Right cardiac atrium (tissue), 5 donors: ENCODE measurements at regions not wholly inside any gene's neighbourhood (a gene's known extent, or its start where the extent isn't known, plus 50 kb on each side); places are given as distances from the start of the nearest gene placed in this dataset.
A peak's percentile ranks its signal among the peaks of the same experiment; 100 is the strongest.

ENCODE experiments used
- ATAC-seq, 2 donors: fragments of 200-7000 bp; cut with Tn5 transposase; one replicate each; pipeline versions ENCODE4 v1.8.0 to v1.9.1; 2020; ENCODE audit warnings: moderate library complexity in 2 of 2, mild to moderate bottlenecking in 1 of 2
- DNase-seq, 3 donors: peaks; one replicate each; pipeline ENCODE4 v3.0.0-alpha.2; 2020
- H3K27ac ChIP-seq: one replicate; pipeline ENCODE4 v1.5.1; 2013; ENCODE audit warnings: mild to moderate bottlenecking, low read length, control low read depth, moderate library complexity
- H3K27me3 ChIP-seq: one replicate; pipeline ENCODE4 v1.6.1; 2013; ENCODE audit not compliant: control insufficient read depth, insufficient read depth
- H3K4me1 ChIP-seq: one replicate; pipeline ENCODE4 v1.6.1; 2013; ENCODE audit warnings: low read length; ENCODE audit not compliant: control insufficient read depth, insufficient read depth
- H3K4me3 ChIP-seq: one replicate; pipeline ENCODE4 v1.5.1; 2013; ENCODE audit warnings: low read length, control low read depth
- H3K9me3 ChIP-seq: one replicate; pipeline ENCODE4 v1.6.1; 2013; ENCODE audit warnings: low read length; ENCODE audit not compliant: control insufficient read depth
- WGBS: extraction: QIAGEN DNeasy Blood & Tissue Kit; methylation state at CpG from one replicate; pipeline ENCODE4 v1.1.7; 2013; 5-methylcytosine and 5-hydroxymethylcytosine counted together
- intact Hi-C, 4 donors: fragments of 100-400 bp; cut with DNase I; formaldehyde crosslinking; loops; one replicate each; pipeline versions ENCODE4 v1.11.0 to v1.14.0; 2022 to 2023
- donor health status: healthy with polysubstance abuse.
- donor health status: DM: no; HTN: yes; CAD: no.
- donor health status: DM: no; HTN: no; CAD: no.
- donor health status: DM: no; HTN: yes; CAD: no; lungs with severe emphysema.
- donor health status: DM: yes; HTN: yes; CAD: no.

- DNase-seq, result no peak
- no peak for ATAC-seq
- H3K9me3 ChIP-seq, result no peaks in the 10 kb centered on the region
- 84% methylated on average over 9 of the region's 9 CpGs for WGBS
- no peak overlapping the region for H3K4me3 ChIP-seq
- H3K4me1 ChIP-seq, result peaks cover 2% of the 10 kb centered on the region
- peak overlapping the region; percentile 73 for H3K27ac ChIP-seq
- intact Hi-C loops, result no loop called here
- no peaks in the 10 kb centered on the region for H3K27me3 ChIP-seq
These were observed 90.8 kb upstream of the TNFAIP3 start for GRCh38 chr6:137776256-137776655.

- Histone ChIP-seq H3K4me1 (peaks cover 2% of the 10 kb centered on the region), H3K27me3 (no peaks in the 10 kb centered on the region), H3K4me3 (no peak overlapping the region), H3K27ac (peak overlapping the region; percentile 6), H3K9me3 (no peaks in the 10 kb centered on the region)
- intact Hi-C loops, result no loop called here
- peak; percentile 45 to 62 for ATAC-seq
- WGBS, result 45% methylated on average over 15 of the region's 15 CpGs
- DNase-seq, result no peak
These were observed 90.0 kb upstream of the TNFAIP3 start for GRCh38 chr6:137776786-137777686.

DNA sequence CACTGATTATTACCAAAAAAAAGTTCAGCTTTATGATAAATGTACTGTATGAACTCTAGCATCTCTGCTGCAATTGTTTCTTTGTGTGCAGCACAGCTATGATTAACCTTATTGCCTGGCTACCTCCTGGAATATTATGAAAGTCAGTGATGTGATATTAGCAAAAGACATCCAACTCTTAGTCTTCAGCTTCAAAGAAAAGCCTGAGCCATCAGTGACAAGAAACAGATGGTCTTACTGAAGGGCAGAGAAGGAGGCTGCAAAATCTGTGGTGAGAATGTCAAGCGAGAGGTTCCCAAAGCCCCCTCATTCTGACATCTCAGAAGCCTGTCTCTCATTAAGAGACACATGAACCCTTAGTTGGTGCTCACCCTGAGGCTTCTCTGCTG, 89.4 kb upstream of the TNFAIP3 start:
- H3K4me1 ChIP-seq, result peaks cover 2% of the 10 kb centered on the region
- no peaks in the 10 kb centered on the region for H3K27me3 ChIP-seq
- 81% methylated on average over 1 of the region's 1 CpG for WGBS
- H3K9me3 ChIP-seq, result no peaks in the 10 kb centered on the region
- H3K4me3 ChIP-seq, result no peak overlapping the region
- no peak for DNase-seq
- intact Hi-C loops, result no loop called here
- no peak overlapping the region for H3K27ac ChIP-seq
- no peak for ATAC-seq

GRCh38 chr6:137779982-137780381, 87.1 kb upstream of the TNFAIP3 start:
- Histone ChIP-seq H3K9me3 (no peaks in the 10 kb centered on the region), H3K27me3 (no peaks in the 10 kb centered on the region), H3K27ac (no peak overlapping the region), H3K4me3 (no peak overlapping the region), H3K4me1 (peaks cover 2% of the 10 kb centered on the region)
- 91% methylated on average over 3 of the region's 3 CpGs for WGBS
- peak in 1 of 2 donors; percentile 12 for ATAC-seq
- no peak for DNase-seq
- intact Hi-C loops, result no loop called here

GRCh38 chr6:137780447-137781034, 86.5 kb upstream of the TNFAIP3 start:
- H3K4me1 ChIP-seq, result peaks cover 2% of the 10 kb centered on the region
- peak in 1 of 2 donors; percentile 50 for ATAC-seq
- 69% methylated on average over 7 of the region's 7 CpGs for WGBS
- no peaks in the 10 kb centered on the region for H3K27me3 ChIP-seq
- H3K27ac ChIP-seq, result no peak overlapping the region
- no peak overlapping the region for H3K4me3 ChIP-seq
- intact Hi-C loops, result no loop called here
- no peak for DNase-seq
- H3K9me3 ChIP-seq, result no peaks in the 10 kb centered on the region

DNA sequence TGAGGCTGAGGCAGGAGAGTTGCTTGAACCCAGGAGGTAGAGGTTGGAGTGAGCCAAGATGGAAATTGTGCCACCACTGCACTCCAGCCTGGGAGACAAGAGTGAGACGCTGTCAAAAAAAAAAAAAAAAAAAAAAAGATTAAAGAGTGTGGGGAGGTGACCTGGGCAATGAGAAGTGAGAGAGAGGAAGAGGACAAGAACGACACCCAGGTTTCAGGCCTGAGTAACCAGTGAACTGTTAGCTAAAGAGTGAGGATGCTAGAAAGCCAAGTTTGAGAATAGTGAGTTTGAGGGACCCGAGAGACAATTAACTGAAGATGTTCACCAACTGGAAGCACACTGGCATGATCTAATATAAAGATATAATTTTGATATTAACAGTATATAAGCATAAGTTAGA, 85.4 kb upstream of the TNFAIP3 start:
- Histone ChIP-seq H3K9me3 (no peaks in the 10 kb centered on the region), H3K4me1 (peaks cover 2% of the 10 kb centered on the region), H3K27me3 (no peaks in the 10 kb centered on the region), H3K27ac (no peak overlapping the region), H3K4me3 (no peak overlapping the region)
- ATAC-seq (no peak), DNase-seq (no peak)
- intact Hi-C loops, result no loop called here
- WGBS, result 91% methylated on average over 3 of the region's 3 CpGs

DNA sequence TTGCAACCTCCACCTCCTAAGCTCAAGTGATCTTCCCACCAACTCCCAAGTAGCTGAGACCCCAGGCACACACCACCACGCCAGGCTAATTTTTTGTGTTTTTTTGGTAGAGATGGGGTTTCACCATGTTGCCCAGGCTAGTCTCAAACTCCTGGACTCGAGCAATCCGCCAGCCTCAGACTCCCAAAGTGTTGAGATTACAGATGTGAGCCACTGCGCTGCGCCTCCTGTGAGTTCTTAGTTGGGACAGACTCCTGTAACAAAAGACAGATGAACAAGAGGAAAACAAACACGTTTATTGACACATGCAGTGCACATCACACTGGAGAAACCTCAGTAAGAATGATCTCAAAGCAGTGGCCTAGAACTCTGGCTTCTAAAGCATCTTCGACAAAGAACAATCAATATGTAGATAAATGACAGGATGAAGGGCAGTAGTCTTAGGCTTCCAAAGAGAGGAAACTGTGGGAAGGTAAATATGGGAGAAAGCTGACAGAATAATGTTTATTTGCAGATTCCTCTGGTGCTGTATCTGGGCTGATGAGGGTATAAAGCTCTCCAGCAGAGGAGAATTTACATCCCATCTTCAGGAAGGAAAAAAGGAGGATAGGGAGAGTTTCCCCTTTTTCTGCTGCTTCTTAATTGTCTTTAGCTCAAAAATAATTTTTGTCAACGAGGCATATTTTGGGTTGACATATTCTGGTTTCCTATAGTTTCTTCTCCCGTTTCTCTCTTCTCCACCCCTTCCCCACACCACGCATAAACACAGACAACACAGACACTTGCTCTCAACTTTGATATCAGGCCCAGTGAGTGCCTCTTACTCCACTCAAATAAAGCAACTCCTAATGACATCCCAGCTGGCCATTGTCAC, 84.7 kb upstream of the TNFAIP3 start:
- Histone ChIP-seq H3K27ac (no peak overlapping the region), H3K27me3 (no peaks in the 10 kb centered on the region), H3K9me3 (no peaks in the 10 kb centered on the region), H3K4me3 (no peak overlapping the region), H3K4me1 (peaks cover 2% of the 10 kb centered on the region)
- intact Hi-C loops, result no loop called here
- DNase-seq, result no peak
- ATAC-seq, result no peak
- 85% methylated on average over 10 of the region's 10 CpGs for WGBS

DNA sequence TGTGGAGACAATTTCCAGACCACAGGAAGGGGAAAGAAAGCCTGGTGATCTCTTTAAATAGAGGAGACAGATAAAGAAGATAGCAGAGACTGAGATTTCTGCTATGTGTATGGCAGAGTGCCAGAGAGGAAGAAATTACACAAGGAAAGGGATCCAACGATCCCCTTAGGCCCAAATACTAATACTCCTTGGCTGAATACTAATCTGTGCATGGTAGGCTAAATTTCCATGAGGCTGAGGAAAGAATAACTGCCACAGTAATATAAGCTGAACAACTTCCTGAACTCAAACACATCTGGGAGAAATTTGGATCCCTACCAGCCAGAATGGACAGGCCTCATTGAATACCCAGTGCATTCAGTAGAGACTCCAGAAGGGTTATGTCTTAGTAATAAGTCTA, 83.3 kb upstream of the TNFAIP3 start:
- DNase-seq (no peak), ATAC-seq (peak in 1 of 2 donors; percentile 28)
- Histone ChIP-seq H3K4me1 (peaks cover 2% of the 10 kb centered on the region), H3K9me3 (no peaks in the 10 kb centered on the region), H3K4me3 (no peak overlapping the region), H3K27me3 (no peaks in the 10 kb centered on the region), H3K27ac (no peak overlapping the region)
- intact Hi-C loops, result no loop called here
- WGBS, result 2% methylated on average over 1 of the region's 1 CpG

- no peak for ATAC-seq
- DNase-seq, result no peak
These were observed 82.5 kb upstream of the TNFAIP3 start for GRCh38 chr6:137784583-137784982.

GRCh38 chr6:137787016-137787415, 80.0 kb upstream of the TNFAIP3 start:
- no peak for DNase-seq
- H3K27me3 ChIP-seq, result no peaks in the 10 kb centered on the region
- H3K27ac ChIP-seq, result no peak overlapping the region
- 98% methylated on average over 2 of the region's 2 CpGs for WGBS
- H3K4me3 ChIP-seq, result no peak overlapping the region
- no peaks in the 10 kb centered on the region for H3K9me3 ChIP-seq
- peaks cover 9% of the 10 kb centered on the region for H3K4me1 ChIP-seq
- no peak for ATAC-seq
- intact Hi-C loops, result no loop called here

More at GRCh38 chr6:137784583-137784982, 82.5 kb upstream of the TNFAIP3 start:
- Histone ChIP-seq H3K27ac (no peak overlapping the region), H3K4me3 (no peak overlapping the region), H3K27me3 (no peaks in the 10 kb centered on the region), H3K4me1 (peaks cover 2% of the 10 kb centered on the region), H3K9me3 (no peaks in the 10 kb centered on the region)
- intact Hi-C loops, result no loop called here
- 98% methylated on average over 1 of the region's 1 CpG for WGBS

DNA sequence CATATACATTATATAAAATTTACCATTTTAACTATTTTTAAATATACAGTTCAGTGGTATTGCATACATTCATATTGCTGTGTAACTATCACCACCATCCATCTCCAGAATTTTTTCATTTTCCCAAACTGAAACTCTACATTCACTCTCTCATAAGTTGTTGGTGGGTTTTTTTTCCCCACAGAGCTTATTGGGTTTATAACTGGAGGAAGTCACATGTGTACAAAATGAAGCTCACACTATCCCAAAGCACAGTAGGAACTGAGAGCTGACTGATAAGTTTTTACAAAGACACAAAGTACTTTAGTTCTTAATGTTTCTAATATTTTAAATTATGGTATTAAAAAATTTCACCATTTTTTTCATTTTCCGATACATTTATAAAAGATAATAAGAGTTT, 78.8 kb upstream of the TNFAIP3 start:
- Histone ChIP-seq H3K27me3 (no peaks in the 10 kb centered on the region), H3K4me1 (peaks cover 9% of the 10 kb centered on the region), H3K9me3 (no peaks in the 10 kb centered on the region), H3K4me3 (no peak overlapping the region), H3K27ac (no peak overlapping the region)
- 96% methylated on average over 1 of the region's 1 CpG for WGBS
- DNase-seq, result no peak
- intact Hi-C loops, result no loop called here
- ATAC-seq, result no peak
